NCI-H2227 treated with DMSO at 0.1 percent for 48 hours (cell line): ENCODE measurements at regions not wholly inside any gene's neighbourhood (a gene's known extent, or its start where the extent isn't known, plus 50 kb on each side); places are given as distances from the start of the nearest gene placed in this dataset.
"Not testable (repeated sequence)": the region's sequence is repeated elsewhere in the genome, so short reads cannot be mapped to it uniquely, and the experiment has no call there.

Experiments
- DNase-seq: peaks from one replicate; lab custom pipeline; 2025; lab: John Stamatoyannopoulos, UW

DNA sequence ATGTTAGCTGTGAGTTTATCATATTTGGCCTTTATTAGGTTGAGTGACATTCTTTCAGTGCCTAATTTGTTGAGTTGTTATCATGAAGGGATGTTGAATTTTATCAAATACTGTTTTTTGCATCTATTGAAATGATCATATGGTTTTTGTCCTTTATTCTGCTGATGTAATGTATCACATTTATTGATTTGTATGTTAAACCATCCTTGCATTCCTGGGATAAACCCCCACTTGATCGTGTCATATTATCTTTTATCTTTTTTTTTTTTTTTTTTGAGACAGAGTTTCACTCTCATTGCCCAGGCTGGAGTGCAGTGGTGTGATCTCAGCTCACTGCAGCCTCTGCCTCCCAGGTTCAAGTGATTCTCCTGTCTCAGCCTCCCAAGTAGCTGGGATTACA lies 51.9 kb upstream of the MFGE8 start:
- DNase-seq, result not testable (repeated sequence)

DNA sequence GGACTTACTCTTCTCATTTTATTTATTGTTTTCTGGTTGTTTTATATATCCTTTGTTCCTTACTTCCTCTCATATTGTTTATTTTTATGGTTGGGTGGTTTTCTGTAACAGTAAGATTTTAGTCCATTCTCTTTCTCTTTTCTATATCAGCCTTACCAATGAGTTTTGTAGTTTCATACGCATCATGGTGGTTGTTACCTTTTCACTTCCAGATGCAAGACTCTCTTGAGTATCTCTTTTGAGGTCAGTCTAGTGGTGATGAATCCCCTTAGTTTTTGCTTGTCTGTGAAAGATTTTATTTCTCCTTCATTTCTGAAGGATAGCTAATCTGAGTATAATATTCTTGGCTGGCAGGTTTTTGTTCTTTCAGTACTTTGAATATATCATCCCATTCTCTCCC lies 57.1 kb upstream of the MFGE8 start:
- DNase-seq, result no peak

DNA sequence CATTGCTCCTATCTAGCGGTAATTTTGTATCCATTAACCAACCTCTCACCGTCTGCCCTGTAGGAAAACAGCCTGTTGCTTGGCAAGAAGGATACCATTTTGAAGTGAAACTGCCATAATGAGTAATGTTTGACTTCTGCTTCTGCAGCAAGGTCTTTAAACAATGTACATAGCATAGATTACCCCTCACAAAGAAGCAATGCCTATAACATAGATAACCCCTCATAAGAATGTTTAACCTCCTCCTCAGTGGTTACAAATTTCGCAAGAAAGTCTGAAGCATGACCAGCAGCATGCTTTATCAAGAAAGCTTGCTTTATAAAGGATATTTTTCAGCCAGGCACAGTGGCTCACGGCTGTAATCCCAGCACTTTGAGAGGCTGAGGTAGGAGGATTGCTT lies 61.2 kb upstream of the MFGE8 start:
- no peak for DNase-seq

DNA sequence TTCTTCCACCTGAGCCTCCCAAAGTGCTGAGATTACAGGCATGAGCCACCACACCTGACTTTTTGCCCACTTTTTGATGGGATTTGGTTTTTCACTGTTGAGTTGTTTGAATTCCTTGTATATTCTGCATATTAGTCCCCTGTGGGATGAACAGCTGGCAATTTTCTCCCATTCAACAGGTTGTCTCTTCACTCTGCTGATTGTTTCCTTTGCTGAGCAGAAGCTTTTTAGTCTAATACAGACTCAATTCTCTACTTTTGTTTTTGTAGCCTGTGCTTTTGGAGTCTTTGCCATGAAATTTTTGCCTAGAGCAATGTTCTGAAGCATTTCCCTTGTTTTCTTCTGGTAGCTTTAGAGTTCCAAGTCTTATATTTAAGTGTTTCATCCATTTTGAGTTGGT lies 62.7 kb upstream of the MFGE8 start:
- no peak for DNase-seq

DNA sequence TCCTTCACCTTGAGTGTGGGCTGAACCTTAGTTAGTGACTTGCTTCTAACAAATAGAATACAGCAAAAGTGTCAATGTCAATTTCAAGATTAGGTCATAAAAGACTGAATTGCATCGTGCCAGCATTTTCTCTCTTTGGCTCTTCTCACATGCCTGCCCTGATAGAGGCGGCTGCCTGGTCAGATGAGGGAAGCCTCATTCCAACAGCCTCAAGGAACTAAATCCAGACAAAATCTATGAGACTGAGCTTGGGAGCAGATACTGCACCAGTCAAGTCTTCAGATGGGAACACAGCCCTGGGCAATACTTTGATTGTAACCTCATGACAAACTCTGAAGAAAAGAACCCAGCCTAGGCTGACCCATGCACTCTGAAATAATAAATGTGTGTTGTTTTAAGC lies 63.5 kb upstream of the MFGE8 start:
- DNase-seq, result no peak

DNA sequence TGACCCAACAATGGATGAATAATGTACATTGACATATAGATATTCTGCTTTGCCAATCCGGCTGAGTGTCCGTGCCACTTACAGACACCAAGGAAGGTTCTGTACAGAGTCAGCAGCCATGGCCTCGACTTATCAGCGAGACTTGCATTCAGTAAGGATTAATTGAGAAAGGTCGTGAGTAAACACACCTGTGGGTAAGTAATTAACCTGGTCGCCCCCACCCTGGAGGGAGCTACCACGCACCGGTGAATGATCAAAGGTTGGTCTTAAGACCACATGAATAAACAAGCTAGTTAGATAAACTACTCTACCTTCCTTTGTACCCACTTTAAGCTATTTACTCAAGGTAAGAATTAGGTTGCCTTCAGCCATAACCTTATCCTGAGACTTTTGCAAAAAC lies 66.5 kb upstream of the MFGE8 start:
- no peak for DNase-seq

DNA sequence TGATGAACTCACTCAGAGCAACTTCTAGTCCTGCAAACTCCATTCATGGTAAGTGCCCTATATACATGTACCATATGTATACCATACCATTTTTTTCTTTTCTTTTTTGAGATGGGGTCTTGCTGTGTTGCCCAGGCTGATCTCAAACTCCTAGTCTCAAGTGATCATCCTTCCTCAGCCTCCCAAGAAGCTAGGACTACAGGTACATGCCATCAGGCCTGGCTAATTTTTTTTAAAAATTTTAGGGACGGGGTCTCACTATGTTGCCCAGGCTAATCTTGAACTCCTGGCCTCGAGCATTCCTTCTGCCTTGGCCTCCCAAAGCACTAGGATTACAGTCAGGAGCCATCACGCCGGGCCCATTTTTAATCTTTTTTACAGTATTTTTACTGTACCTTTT lies 67.3 kb upstream of the MFGE8 start:
- DNase-seq, result no peak

DNA sequence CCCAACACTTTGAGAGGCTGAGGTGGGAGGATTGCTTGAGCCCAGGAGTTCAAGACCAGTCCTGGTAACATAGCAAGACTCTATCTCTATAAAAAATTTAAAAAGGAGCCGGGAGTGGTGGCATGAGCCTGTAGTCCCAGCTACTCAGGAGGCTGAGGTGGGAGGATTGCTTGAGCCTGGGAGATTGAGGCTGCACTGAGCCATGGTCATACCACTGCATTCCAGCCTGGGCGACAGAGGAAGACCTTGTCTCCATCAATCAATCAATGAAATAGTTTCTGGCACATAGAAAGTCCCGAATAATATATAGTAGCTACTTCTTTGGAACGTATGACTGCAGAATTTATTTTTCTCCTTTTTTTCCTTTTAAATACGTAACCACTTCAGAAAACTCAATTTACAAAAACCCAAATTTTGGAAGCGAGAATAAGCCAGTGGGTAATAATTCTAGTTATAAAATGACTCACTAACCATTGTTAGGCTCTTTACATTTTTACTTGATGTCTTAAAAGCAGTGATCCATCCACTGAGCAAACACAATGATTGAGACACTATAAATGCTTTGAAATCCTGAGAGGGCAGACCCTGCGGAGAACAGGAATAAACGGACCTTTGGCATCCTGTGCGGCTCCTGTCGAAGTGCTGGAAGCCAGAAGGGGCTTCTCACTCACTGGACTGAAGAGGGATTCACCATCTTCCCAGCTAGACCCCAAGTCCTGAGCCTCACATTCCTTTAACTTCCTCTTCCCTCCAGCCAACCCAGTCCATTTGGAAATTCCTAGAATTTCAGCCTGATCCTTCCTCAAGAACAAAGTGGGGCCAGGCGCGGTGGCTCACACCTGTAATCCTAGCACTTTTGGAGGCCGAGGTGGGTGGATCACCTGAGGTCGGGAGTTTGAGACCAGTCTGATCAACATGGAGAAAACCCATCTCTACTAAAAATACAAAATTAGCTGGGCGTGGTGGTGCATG lies 68.4 kb upstream of the MFGE8 start:
- DNase-seq, result no peak

DNA sequence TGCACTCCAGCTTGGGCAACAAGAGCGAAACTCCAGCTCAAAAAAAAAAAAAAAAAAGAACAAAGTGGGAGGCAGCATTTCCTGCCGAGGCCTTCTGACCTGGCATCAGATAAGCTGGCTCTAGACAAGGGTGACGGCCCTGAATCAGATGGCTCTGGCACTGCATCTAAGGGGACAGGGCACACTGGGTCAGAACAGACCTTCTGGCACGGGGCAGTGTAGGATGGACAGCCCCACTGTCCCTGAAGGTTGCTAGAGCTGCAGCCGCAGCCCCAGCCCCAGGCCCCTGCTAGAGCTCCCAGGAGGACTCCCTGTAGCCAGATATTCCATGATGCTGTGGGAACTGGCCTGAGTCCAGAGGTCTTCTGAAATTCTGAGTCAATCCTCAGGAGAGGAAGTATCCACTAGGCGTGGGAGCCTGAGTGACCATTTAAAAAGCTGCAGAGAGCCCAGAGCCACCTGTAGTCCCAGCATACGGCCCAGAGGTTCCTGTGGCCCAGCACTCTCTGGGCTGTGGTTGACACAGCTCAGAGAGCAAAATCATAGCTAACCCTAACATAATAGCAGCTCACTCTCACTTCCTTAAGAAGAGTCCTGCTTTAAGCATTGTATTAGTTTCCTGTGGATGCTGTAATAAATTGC lies 69.2 kb upstream of the MFGE8 start:
- DNase-seq, result no peak

DNA sequence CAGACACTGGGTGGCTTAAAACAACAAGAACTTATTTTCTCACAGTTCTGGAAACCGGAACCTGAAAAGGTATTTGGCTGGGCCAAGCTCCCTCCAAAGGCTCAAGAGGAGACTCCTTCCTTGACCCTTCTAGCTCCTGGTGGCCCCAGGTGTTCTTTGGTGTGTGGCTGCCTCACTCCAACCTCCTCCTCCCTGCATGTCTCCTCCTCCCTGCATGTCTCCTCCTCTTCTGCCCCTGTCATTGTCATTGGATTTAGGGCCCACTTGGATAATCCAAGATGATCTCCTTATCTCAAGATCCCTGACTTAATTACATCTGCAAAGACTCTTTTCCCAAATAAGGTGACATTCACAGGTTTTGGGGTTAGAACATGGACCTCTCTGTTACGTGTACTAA lies 69.8 kb upstream of the MFGE8 start:
- DNase-seq, result no peak

DNA sequence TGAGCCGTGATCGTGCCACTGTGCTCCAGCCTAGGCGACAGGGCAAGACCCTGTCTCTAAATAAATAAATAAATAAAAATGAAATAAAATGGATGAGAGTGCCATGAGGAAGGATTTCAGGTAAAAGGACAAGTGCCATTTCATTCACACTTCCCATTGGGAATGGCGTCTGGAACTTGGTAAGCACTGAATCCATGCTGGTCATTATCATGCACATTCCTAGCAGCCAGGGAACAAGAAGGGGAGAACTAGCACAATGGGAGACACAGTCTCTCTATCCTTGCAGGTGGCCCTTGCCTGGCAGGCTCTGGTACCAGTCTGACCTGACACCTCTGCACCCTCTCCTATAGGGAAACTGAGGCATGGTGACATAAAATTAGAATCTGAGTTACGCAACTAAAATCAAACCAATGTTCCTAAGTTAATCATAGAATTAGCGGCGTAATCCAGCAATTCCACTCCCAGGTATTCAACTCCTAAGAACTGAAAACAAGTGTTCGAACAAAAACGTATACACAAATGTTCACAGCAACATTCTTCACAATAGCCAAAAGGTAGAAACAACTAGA lies 70.8 kb upstream of the MFGE8 start:
- DNase-seq, result no peak

DNA sequence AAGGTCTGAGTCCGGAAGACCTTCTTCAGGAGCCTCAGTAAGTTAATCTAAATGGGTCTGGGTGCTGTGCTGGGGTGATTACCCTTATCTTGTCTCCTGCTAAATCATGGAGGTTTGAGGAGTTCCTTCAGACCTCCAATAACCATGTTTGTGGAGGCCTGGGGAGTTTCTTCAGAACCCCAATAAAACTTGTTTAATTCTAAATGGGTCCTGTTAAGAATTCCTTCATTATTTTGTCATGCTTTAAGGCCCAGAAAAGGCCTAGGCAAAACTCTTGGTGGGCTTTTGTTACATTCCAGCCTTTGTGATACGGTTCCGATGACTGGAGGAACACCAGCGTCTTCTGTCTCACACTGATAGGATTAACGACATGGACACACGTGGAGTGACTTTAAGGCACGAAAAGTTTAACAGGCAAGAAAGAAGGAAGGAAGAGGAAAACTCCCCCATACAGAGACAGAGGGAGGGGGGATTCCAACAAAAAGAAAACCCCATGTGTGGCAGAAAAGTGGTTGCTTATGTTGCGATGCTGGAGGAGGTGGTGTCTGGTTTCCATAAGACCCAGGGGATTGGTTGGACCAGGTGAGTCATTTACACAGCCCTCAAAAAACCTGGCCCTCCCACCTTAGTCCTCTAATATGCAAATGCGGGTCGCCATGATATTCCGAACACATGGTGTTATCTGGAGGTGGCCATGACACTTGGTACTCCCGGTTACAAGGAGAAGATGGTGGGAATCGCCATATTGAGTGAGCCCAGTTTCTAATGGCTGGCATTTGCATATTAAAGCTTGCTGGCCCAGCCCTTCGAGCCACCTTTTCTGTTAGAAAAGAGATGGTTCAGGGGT lies 72.6 kb upstream of the MFGE8 start:
- no peak for DNase-seq

DNA sequence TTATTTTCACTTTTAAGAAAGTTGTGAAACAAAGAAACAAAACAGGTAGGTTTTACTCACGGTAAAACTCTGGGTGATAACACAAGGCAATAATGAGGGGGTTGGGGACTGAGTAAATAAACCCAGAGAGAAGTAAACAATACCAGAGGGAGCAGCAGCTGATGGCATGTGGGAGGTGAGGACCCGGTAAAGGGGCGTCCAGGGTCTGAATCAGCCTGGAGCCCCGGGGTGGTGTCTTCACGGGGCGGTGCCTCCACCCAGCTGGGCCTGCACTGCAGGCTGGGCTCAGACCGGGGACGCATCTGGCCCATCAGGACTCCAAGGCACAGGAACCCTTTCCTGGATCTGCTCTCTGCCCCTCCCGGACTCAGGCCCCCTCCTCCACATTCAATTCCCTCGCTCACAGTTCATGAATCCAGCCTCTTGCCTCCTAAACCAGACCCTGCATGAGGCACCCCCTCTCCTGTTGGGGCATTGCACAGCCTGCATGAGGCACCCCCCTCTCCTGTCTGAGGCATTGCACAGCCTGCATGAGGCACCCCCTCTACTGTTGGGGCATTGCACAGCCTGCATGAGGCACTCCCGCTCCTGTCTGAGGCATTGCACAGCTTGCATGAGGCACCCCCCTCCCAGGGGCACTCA lies 73.9 kb upstream of the MFGE8 start:
- no peak for DNase-seq

DNA sequence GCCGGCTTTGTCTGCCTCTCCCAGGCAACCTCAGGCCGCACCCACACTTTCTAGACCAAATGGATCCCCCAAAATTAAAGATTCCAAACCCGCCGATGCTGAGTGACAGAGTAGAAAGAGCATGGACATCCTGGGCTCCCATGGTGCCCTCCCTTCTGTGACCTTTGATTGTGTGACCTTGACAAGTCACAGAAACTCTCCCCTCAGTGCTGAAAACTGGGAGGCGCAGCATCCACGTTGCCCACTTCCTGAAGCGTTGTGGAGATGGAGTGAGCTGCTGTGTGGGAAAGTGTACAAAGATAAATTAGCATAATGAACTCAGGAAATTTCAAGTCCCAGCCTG lies 74.4 kb upstream of the MFGE8 start:
- no peak for DNase-seq

DNA sequence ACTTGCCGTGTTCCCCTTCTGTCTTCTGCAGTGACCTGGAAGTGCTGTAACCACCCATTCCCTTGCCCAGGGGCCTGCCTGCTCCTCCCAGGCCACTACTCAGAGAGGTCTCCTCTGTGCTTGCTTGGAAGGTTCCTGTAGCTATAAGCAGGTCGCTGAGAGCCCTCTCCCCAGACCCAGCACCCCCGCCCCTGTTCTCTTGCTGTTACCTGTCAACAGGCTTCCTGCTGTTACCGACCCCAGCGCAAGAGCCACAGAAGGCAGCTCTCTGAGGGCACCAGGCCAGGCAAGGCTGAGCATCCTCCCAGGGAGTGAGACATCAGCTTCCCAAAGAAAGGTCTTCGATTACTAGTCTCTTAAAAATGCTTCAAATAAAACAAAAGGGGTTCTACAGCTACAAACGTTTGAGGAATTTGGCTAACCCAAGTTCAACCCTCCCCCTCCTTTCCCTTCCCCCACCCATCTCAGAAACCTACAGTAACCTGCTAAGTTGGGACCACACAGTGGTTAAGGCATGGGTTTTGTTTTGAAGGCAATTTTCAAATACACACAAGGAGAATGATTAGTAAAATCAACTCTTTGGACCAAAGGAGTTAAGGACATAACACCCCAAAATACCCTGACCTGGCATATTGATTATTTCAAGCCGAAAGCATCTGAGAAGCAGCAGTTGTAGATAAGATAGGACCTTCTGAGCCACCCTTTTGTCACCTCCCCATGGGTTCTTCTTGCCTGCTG lies 74.9 kb upstream of the MFGE8 start:
- DNase-seq, result no peak

DNA sequence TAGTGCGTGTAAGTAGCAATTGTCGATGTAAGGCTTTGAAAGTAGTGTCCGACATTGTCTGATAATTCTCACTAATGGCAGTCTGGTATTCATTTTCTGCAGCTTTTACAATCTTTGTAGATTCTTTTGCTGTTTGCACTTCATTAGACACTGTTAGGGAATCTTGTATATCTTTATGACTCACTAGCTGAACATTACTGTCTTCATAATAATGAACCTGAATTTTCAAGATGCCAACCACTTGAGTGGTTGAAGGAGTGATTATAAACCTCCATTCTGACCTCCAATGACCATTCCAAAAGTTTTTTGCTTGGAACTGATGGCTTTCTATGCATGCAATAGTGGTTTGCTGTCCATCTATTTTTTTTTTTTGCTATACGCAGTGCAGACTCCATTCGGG lies 76.4 kb upstream of the MFGE8 start:
- no peak for DNase-seq

DNA sequence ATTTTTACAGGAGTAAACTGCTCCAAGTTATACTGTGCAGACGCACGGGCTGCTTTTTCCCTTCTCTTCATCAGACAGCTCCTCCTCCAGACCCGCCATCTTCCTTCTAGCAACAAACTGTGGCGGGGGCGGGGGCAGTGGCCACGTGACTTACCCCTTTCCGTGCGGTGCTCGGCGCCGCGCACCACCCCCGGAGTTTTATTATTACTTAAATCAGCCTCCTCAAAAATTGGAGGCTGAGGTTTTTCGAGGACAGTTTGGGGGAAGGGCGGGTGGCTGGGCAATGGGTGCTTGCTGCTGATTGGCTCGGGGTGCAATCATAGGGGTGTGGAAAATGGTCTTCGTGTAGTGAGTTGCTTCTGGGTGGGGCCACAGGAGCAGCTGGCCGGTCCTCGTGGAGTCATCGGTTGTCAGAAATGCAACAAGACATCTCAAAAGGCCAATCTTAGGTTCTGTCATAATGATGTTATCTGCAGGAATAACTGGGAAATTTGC lies 77.1 kb upstream of the MFGE8 start:
- peak; percentile 72 for DNase-seq

DNA sequence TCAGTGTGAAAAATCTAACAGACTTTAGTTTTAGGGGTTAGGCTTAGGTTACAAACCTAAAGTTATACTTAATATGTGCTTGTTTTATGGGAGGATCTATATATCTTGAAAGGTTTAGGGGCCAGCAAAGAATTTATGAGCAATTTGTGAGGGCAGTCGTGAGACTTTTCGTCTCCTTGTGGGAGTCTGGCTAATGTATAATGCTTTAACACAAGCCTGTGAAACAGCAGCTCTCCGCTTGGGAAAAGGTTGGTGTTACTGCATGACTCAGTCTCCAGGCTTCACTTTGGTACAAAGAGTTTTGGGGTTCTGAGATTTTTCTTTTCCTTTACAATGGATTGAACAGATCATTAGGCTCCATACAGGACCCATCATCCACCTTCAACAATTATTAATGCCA lies 79.0 kb upstream of the MFGE8 start:
- DNase-seq, result no peak

DNA sequence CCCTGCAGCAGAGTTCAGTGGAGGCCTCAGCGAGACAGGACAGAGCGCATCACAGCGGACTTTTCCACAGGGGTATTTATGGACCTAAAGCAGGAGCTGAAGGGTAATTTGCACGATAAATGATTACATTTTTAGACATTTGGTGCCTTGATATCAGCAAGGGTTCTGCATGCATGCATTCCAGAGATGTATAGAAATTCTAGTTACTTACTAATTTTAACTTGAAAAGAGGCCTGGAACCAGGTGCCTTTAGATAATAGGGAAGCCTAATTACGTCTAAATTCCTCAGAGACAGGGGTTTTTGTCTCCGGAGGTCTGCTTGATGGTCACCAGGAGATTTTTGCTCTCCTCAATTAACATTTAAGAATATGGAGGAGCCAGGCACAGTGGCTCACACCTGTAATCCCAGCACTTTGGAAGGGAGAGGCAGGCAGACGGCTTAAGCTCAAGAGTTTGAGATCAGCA lies 79.8 kb upstream of the MFGE8 start:
- DNase-seq, result no peak

DNA sequence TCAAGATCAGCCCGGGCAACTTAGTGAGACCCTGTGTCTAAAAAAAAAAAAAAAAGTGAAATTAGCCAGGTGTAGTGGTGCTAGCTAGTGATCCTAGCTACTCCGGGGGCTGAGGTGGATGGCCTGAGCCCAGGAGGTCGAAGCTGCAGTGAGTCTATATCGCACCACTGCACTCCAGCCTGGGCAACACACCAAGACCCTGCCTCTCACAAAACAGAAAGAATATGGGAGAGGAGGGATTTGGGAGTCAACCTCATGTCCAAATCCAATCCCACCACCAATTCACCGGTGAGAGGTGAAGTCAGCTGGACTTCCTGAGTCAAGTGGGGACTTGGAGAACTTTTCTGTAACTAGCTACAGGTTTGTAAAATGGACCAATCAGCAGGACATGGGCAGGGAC lies 80.5 kb upstream of the MFGE8 start:
- no peak for DNase-seq

DNA sequence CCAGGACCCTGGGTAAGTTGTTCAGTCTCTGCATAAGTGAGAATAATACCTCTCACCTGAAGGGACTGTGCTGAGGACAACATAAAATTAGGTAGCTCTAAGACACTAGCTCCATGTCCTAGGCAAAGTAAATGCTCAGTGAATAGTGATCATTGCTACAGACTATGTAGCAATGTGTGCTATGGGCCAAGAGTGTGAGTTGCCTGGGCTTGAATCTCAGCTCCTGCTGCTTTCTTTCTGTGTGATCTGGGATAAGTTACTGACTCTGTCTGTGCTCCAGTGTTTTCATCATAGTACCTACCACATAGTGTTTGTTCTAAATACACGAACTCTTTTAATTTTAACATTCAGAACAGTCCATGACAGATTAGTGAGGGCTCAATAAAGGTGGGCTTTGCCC lies 81.1 kb upstream of the MFGE8 start:
- DNase-seq, result no peak
